ENCODE measurements at regions not wholly inside any gene's neighbourhood (a gene's known extent, or its start where the extent isn't known, plus 50 kb on each side); places are given as distances from the start of the nearest gene placed in this dataset.

DNA sequence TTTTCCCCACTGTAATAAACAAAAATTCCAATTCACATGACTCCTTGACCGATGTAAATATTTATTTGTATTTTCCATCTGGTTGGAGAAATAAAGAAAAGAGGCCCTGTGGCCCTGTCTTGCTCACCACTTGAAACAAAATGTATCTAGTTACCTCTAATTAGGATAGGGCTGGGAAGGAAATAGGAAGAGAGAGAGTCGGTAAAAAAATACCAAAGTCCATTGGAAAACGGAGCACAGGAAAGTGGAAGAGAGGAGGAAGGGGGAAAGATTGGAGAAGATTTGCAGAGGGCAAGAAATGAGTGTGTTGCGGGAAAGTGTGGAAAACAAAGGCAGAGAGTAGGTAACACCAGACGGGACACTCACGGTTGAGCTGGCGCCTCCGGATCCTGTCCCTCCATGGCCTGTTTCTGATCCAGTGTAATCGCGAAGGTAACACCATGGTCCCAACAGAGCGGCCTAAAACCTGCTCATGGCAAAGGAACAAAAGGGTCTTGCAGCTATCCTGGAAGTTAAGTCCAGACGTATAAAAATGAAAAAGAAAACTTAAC is 105.8 kb upstream of the RIPOR2 start:
- DNase-seq = no peak

DNA sequence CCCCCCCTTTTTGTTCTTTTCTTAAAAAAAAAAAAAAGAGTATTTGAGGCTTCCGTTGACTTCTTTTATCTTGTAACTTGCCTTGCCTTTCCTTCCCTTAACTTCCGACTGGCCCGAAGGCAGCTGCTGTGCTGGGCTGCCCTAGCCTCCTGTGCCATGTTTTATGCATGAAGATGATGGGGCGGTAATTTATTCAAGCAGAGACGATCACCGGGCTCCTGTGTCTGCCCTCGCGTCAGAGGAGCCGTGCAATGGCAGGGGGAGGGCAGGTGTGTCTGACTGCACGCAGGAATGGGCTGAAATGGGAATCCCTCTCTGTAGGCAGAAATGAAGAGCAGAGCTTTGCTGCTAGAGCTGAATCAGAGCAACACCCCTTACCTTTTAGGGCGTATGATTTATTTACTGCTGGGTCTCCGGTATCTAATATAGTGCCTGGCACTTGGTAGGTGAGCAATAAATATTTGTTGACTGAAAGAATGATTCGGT is 106.3 kb upstream of the RIPOR2 start:
- peak; percentile 60 to 65 for DNase-seq

DNA sequence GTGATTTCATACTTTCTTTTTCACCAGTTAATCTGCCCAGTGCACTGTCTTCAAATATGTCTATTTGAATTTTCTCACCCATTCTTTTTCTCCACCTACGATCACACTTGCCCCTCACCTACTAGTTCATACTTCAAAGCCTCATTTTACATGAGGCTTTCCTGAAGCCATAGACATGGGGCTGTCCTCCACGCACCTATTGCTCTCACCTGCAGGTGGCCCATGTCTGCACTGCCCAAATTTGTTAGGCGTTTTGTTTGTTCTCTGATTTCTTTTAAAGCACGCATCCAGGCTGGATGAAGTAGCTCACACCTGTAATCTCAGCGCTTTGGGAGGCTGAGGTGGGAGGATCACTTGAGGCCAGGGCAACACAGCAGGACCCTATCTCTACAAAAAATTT is 106.8 kb upstream of the RIPOR2 start:
- peak; percentile 42 to 60 for DNase-seq

GRCh38 chr6:25042984-25043725 is 107.4 kb upstream of the RIPOR2 start:
- no peak for DNase-seq

GRCh38 chr6:25043892-25044291 is 108.1 kb upstream of the RIPOR2 start:
- no peak for DNase-seq

- no peak for DNase-seq
Measured at GRCh38 chr6:25046942-25047341, 111.2 kb upstream of the RIPOR2 start.

DNA sequence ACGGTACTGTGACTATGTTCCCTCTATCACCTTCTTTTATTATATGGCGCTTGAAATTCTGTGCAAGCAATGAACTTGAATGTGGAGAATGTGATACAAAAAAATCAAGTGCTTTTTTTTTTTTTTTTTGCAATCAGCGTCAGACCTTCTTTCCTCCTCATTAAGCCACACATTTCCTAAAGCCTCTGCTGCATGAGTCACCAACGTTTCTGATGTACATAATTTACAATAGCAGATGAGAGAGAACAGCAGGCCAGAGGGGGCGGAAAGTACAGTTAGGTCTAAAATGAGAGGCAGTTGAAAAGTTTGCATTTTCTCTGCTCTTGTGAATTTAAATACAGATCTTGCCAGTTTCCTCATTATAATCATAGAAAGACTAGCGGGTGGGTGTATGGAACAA is 114.6 kb upstream of the RIPOR2 start:
- DNase-seq = peak; percentile 49 to 70

GRCh38 chr6:25051083-25051482 is 115.3 kb upstream of the RIPOR2 start:
- no peak for DNase-seq

- DNase-seq = no peak
Measured at GRCh38 chr6:25052181-25052580, 116.4 kb upstream of the RIPOR2 start.

DNA sequence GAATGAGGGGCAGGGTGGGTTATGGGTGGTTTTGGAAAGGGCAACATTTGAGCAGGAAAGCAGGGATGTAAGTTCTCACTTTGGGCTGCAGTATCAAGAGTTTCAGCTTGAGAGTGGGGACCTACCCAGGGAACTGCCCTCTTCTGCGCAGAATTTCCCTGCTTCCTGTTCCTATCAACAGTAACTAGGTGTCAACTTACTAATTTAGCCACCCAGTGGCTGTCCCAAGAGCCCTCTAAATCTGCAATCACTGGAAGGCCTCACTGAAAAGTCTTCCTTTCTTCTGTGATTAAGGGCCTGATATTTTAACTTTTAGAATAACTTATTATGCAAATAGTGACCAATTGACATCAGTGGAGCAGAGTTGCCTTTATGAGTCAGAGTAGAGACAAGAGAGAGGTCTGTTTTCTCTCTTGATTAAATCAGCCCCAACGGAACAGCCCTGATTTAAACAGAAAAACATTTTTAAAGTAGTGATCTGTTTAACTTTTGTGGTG is 118.2 kb upstream of the RIPOR2 start:
- DNase-seq = peak; percentile 49 to 53

GRCh38 chr6:25054469-25054868 is 118.7 kb upstream of the RIPOR2 start:
- no peak for DNase-seq

- DNase-seq = peak; percentile 84 to 88
Measured at GRCh38 chr6:25056130-25056529, 120.4 kb upstream of the RIPOR2 start.

DNA sequence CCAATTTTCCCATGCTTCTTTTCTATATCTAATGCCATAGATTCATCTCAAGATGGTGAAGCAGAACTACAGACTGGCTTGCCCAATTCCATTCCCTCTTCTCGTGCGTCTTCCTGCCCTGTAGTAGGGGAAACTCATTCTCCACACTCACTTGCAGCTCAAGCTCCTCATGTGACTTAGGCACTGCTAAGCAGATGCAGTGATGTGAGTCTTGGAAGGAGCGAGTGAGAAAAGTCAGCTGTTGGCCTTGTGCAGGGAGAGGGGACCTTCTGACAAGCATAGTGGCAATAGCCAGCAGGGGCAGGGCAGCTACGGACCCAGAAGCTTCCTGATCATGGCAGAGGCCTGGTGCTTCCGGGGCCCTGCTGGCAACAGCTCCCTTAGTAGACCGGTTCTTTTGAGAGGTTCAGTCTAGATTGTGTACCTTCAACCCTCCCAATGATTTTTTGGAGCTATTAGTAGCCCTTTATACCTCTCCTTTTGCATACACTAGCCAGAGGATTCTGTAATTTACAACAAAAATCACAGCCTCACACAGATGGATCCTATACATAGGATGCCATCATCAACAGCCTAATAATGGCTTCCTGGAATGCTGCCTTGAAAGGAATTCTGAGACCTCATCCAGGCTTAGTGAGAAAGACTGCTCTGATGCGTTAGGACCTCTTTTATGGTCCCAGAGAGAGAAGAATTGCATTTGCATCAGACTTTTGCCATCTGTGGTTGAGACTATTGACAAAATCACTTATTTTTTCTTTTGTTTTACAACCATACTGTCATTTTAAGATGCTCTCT is 121.5 kb upstream of the RIPOR2 start:
- no peak for DNase-seq

- no peak for DNase-seq
Measured at GRCh38 chr6:25058441-25058840, 122.7 kb upstream of the RIPOR2 start.

DNA sequence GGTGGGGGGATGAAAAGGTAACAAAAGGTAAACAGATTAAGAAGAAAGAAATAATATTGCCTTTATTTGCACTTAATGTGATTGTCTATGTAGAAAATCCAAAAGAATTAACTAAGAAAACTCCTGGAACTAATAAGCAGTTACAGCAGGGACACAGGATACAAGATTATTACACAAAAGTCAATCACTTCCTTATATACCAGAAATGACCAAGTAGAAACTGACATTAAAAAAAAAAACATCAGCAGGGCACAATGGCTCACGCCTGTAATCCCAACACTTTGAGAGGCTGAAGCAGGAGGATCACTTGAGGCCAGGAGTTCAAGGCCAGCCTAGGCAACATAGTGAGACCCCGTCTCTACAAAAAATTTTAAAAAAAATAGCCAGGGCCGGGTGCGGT is 123.2 kb upstream of the RIPOR2 start:
- DNase-seq = no peak

DNA sequence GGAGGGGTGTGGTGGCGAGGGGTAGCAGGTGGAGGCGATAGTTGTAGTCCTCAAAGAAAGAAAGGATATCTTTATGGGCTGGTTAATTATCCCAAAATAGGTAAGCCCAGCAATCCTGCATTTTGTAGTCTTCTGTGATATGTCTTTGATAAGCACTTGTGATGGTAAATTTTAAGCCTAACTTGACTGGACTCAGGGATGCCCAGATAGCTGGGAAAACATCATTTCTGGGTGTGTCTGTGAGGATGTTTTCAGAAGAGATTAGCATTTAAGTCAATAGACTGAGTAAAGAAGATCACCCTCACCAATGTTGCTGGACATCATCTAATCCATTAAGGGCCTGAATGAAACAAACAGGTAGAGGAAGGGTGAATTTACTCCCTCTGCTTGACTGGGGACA is 124.8 kb upstream of the RIPOR2 start:
- DNase-seq = no peak

DNA sequence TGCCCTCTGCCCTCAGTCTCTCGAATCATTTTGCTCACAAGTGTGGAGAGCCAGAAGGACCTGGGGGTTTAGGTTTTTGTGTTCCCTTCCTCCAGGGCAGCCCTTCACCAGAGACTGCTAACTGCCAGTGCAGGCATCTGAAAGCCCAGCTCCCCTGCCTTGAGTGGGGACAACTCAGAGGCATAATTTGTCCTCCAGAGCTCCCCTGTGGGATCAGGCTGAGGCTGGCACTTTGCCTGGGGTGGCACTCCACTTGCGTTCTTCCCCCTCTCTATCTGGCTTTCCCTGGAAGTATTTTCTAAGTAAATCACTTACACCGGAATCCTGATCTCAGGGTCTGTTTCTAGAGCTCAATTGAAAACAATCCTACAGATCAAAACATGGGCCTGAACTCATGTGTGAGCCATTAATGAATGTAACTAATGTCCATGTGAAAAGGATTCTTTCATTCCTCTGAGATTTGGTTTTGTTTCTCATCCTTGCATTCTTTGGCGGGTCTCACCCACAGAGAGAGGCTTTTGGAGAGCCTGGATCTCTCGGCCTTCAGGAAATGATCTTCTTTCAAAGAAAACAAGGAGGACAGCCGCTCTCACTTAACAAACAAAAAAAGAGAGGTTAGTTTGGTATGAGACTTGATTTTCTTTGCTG is 125.7 kb upstream of the RIPOR2 start:
- no peak for DNase-seq

DNA sequence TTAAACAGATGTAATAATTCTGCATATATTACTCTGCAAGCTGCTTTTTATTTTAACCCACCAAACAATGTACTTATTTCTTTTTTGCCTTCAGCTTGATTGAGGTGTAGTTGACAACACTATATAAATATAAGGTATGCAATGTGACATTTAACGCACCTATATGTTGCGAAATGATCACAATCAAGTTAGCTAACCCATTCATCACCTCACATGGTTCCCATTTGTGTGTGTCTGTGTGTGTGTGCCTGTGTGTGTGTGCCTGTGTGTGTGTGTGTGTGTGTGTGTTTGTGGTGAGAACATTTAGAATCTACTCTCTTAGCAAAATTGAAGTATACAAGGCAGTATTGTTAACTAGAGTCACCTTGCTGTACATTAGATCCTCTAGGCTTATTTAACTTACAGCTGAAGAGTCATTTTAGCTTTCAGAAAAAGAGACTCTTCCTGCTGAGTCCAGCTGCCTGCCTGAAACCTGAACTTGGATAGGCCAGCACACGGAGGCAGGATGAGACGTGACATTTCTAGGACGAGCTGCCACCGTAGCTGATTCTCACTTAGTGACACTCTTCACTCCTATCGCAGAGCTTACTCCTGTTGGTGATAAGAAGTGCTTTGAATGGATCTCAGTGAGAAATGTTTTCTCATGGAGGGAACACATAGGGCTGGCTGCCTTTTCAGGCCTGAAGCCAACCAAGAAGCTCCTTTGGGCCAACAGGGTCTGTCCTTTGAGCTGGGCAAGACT is 126.5 kb upstream of the RIPOR2 start:
- DNase-seq = no peak

- DNase-seq = no peak
Measured at GRCh38 chr6:25064006-25064405, 128.2 kb upstream of the RIPOR2 start.

GRCh38 chr6:25065666-25066065 is 129.9 kb upstream of the RIPOR2 start:
- no peak for DNase-seq

DNA sequence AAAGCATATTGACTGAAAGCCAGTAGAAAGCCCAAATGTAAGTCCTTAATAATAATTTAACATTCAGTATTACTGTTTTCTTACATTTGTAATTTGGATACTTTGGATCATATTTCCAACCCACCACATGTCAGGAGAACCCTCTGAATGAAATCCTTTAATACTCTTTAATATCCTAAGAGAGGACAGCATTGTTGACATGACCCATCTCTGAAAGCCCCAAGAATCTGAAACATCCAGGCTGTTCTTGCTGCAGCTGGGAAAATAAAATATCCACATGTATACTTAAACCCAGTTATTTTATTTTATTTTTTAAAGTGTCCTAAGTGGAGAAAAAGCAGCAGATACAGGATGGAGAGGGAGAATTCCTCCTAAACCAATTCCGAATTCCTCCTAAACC is 130.8 kb upstream of the RIPOR2 start:
- DNase-seq = no peak

- DNase-seq = no peak
Measured at GRCh38 chr6:25068866-25069265, 133.1 kb upstream of the RIPOR2 start.
